A549 (cell line): ENCODE measurements at regions not wholly inside any gene's neighbourhood (a gene's known extent, or its start where the extent isn't known, plus 50 kb on each side); places are given as distances from the start of the nearest gene placed in this dataset.
A peak's percentile ranks its signal among the peaks of the same experiment; 100 is the strongest.

Experiments
- ATAC-seq, 2 experiments: fragments of 200-7000 bp in 1 of 2; fragments of >200 bp in 1 of 2; cut with Nextera tagmentation in 1 of 2; cut with Tn5 transposase in 1 of 2; 3 replicates each; pipeline versions ENCODE4 v1.8.0 to v1.9.1; 2018 to 2020; ENCODE audit warnings: mild to moderate bottlenecking in 1 of 2, moderate library complexity in 1 of 2
- CTCF ChIA-PET: fragments of 300-600 bp; sonication (Branson Sonifier 250); formaldehyde crosslinking; extraction: SDS; loops from one replicate; lab custom pipeline; 2021; ENCODE audit warnings: antibody characterized with exemption, inconsistent platforms; lab: Yijun Ruan, JAX
- POLR2A ChIA-PET: fragments of 350-600 bp; formaldehyde crosslinking; extraction: SDS; loops from one replicate; lab custom pipeline; 2021; ENCODE audit warnings: antibody characterized with exemption, inconsistent platforms; lab: Yijun Ruan, JAX
- DNase-seq, 2 experiments: peaks; one replicate each; pipeline versions ENCODE4 v3.0.0 to v3.0.0-alpha.2; 2011 to 2016; ENCODE audit warnings: low read depth in 1 of 2, low spot score in 1 of 2
- FAIRE-seq: peaks from 2 replicates; lab custom pipeline; 2011; peaks lifted over from hg19 to GRCh38; lab: Jason Lieb, UNC
- H3K27ac ChIP-seq, 2 experiments: fragments of >200 bp; sonication (Bioruptor Twin); formaldehyde crosslinking; 3 replicates each; pipeline ENCODE4 v1.5.1; 2016 to 2017
- H3K4me1 ChIP-seq: fragments of >200 bp; sonication (Bioruptor Twin); formaldehyde crosslinking; 3 replicates; pipeline ENCODE4 v1.6.1; 2016
- H3K4me2 ChIP-seq: fragments of >200 bp; sonication (Bioruptor Twin); formaldehyde crosslinking; 3 replicates; pipeline ENCODE4 v1.6.1; 2016
- H3K4me3 ChIP-seq: fragments of >200 bp; sonication (Bioruptor Twin); formaldehyde crosslinking; 3 replicates; pipeline ENCODE4 v1.5.1; 2016
- H3K9me3 ChIP-seq: fragments of >200 bp; sonication (Bioruptor Twin); formaldehyde crosslinking; 3 replicates; pipeline ENCODE4 v1.6.1; 2016
- CBX8 ChIP-seq: fragments of 200-600 bp; sonication (generic); IDR thresholded peaks from 2 replicates; pipeline ENCODE4 v1.6.1; 2016
- CEBPB ChIP-seq, 2 experiments: fragments of >200 bp in 1 of 2; sonication (Bioruptor Twin) in 1 of 2; formaldehyde crosslinking in 1 of 2; IDR thresholded peaks; 2 replicates each; pipeline ENCODE4 v1.6.1; 2012 to 2016
- EHF ChIP-seq: fragments of 250-450 bp; sonication (Bioruptor Pico); IDR thresholded peaks from 2 replicates; pipeline ENCODE4 v1.5.0; 2020; ENCODE audit warnings: mild to moderate bottlenecking
- ESRRA ChIP-seq: fragments of 150-350 bp; IDR thresholded peaks from 2 replicates; pipeline ENCODE4 v1.6.1; 2014; ENCODE audit warnings: mild to moderate bottlenecking, low read length, borderline replicate concordance
- FOSB ChIP-seq: fragments of 250-450 bp; sonication (Bioruptor Pico); IDR thresholded peaks from 2 replicates; pipeline ENCODE4 v1.5.0; 2020; ENCODE audit warnings: mild to moderate bottlenecking, moderate library complexity
- FOSL2 ChIP-seq, 2 experiments: fragments of 450-650 bp in 1 of 2; fragments of >200 bp in 1 of 2; sonication (Bioruptor Twin) in 1 of 2; formaldehyde crosslinking; IDR thresholded peaks; 2 replicates each; pipeline versions ENCODE4 v1.5.0 to v1.6.1; 2016 to 2020; ENCODE audit warnings: mild to moderate bottlenecking in 1 of 2, moderate library complexity in 1 of 2
- GATA3 ChIP-seq: IDR thresholded peaks from 2 replicates; pipeline ENCODE4 v1.6.1; 2012; ENCODE audit warnings: borderline replicate concordance
- HEYL ChIP-seq: fragments of 250-450 bp; sonication (Bioruptor Pico); IDR thresholded peaks from 2 replicates; pipeline ENCODE4 v1.8.0; 2021; ENCODE audit warnings: mild to moderate bottlenecking, moderate library complexity
- HOXA7 ChIP-seq: fragments of 250-450 bp; sonication (Bioruptor Pico); IDR thresholded peaks from 2 replicates; pipeline ENCODE4 v1.5.0; 2020; ENCODE audit warnings: mild to moderate bottlenecking, moderate library complexity
- HOXB5 ChIP-seq: fragments of 250-450 bp; sonication (Bioruptor Pico); IDR thresholded peaks from 2 replicates; pipeline ENCODE4 v1.5.0; 2020; ENCODE audit warnings: mild to moderate bottlenecking, moderate library complexity
- JUN ChIP-seq, 2 experiments: fragments of >200 bp; sonication (Bioruptor Twin); formaldehyde crosslinking; IDR thresholded peaks; 2 replicates in 1 of 2; 3 replicates in 1 of 2; pipeline ENCODE4 v1.6.1; 2016 to 2017
- MAZ ChIP-seq: fragments of 150-350 bp; IDR thresholded peaks from 2 replicates; pipeline ENCODE4 v1.6.1; 2014; ENCODE audit warnings: antibody characterized with exemption, low read depth, low read length, borderline replicate concordance
- NR3C1 ChIP-seq: fragments of >200 bp; sonication (Bioruptor Twin); formaldehyde crosslinking; IDR thresholded peaks from 3 replicates; pipeline ENCODE4 v1.6.1; 2017
- PBX3 ChIP-seq: IDR thresholded peaks from 2 replicates; pipeline ENCODE4 v1.6.1; 2012
- PHF8 ChIP-seq: fragments of 200-600 bp; sonication (generic); IDR thresholded peaks from 2 replicates; pipeline ENCODE4 v1.6.1; 2016; ENCODE audit warnings: low read depth, mild to moderate bottlenecking, antibody characterized with exemption, moderate library complexity, borderline replicate concordance
- POLR2AphosphoS2 ChIP-seq: conservative IDR thresholded peaks from 2 replicates; pipeline ENCODE4 v1.6.1; 2012; ENCODE audit warnings: low read length, improper control_type of control experiment, inconsistent platforms
- RAD21 ChIP-seq, 2 experiments: fragments of >200 bp in 1 of 2; sonication (Bioruptor Twin) in 1 of 2; formaldehyde crosslinking in 1 of 2; IDR thresholded peaks in 1 of 2; conservative IDR thresholded peaks in 1 of 2; 2 replicates in 1 of 2; 3 replicates in 1 of 2; pipeline ENCODE4 v1.6.1; 2012 to 2018; ENCODE audit warnings: inconsistent platforms in 1 of 2
- RNF2 ChIP-seq: fragments of 200-600 bp; sonication (generic); IDR thresholded peaks from 2 replicates; pipeline ENCODE4 v1.6.1; 2016; ENCODE audit warnings: low read depth, mild to moderate bottlenecking, antibody characterized with exemption, moderate library complexity, borderline replicate concordance
- ZC3H11A ChIP-seq: fragments of 450-650 bp; IDR thresholded peaks from 2 replicates; pipeline ENCODE4 v1.6.1; 2014; ENCODE audit warnings: antibody characterized with exemption, mild to moderate bottlenecking
- ZFP36 ChIP-seq: fragments of 450-650 bp; IDR thresholded peaks from 2 replicates; pipeline ENCODE4 v1.6.1; 2014; ENCODE audit warnings: borderline replicate concordance; ENCODE audit not compliant: partially characterized antibody
- WGBS: methylation state at CpG from one replicate; pipeline ENCODE4 v1.1.6; 2017; ENCODE audit errors: missing lambda C conversion rate; 5-methylcytosine and 5-hydroxymethylcytosine counted together
- TF ChIP-seq, protein P1 (sequence below): fragments of >200 bp; sonication (Bioruptor Twin); formaldehyde crosslinking; IDR thresholded peaks from 3 replicates; pipeline ENCODE4 v1.5.1; 2016
- TF ChIP-seq, protein P2 (sequence below): fragments of >200 bp; sonication (Bioruptor Twin); formaldehyde crosslinking; IDR thresholded peaks from 2 replicates; pipeline ENCODE4 v1.6.1; 2016

DNA sequence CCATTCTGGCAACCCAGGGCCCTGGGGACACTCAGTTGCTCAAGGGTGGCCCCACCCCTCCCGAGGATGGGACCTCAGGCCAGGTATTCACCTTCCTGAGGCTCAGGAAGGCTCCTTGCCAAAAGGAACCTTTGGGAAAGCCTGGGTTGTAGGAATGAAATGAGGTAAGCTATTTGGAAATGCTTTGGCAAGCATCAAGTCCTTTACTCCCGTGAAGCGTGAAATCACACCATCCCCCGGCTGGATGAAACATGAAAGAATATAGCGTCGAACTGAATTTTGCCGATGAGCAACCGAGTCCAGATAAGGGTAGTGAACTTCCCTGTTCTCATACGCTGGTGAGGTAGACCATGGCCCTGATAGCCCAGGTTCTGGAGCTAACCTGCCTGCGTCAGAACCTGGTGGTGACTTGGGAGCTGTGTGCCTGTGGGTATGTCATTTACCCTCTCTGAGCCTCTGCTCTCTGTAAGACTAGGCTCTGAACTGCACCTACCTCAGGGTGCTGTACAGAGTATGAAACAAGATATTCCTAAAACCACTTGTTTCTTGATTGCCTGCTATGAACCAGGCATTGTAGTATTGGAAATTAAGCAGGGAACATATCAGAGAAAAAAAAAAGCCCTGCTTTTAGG, 105.3 kb upstream of the BOD1 start:
- Histone ChIP-seq H3K27ac (peak overlapping the region in 1 of 2 experiments; percentile 81; a peak in 1 of 6 replicates), H3K4me2 (no peak overlapping the region), H3K4me3 (no peak overlapping the region), H3K4me1 (peaks cover 13% of the 10 kb centered on the region), H3K9me3 (peaks cover 10% of the 10 kb centered on the region)
- FAIRE-seq (no peak), DNase-seq (no peak), ATAC-seq (no peak)
- CTCF ChIA-PET = interaction anchor here (1.5 kb wide), 1 partner anchor 30 kb away, joined by 4 read pairs; no protein-coding TSS in a partner anchor
- TF ChIP-seq HOXA7 (no peak), GATA3 (no peak), ZC3H11A (no peak), EHF (no peak), POLR2AphosphoS2 (no peak), JUN (IDR thresholded peaks at IDR 0.05) (no peak), HEYL (CRISPR knock-in tag) (no peak), PBX3 (no peak)
- 79% methylated on average over 10 of the region's 10 CpGs for WGBS
- POLR2A ChIA-PET = no interaction called here

DNA sequence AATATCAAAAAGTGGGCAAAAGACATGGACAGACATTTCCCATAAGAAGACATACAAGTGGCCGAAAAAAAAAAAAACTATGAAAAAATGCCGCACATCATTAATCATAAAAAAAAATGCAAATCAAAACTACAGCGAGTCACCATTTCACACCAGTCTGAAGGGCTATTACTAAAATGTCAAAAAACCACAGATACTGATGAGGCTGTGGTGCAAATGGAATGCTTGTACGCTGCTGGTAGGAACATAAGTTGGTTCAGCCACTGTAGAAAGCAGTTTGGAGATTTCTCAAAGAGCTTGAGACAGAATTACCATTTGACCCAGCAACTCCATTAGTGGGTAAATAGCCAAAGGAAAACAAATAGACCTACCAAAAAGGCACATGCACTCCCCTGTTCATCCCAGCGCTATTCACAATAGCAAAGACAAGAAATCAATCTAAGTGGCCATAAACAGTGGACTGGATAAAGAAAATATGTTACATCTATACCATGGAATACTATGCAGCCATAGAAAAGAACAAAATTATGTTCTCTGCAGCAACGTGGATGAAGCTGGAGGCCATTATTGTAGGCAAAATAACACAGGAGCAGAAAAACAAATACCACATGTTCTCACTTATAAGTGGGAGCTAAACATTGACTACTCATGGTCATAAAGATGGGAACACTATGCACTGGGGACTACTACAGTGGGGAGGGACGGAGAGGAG, 110.6 kb upstream of the BOD1 start:
- no peak overlapping the region for H3K4me3 ChIP-seq
- ATAC-seq (no peak), DNase-seq (no peak), FAIRE-seq (no peak)
- H3K4me1 ChIP-seq = no peaks in the 10 kb centered on the region
- 69% methylated on average over 7 of the region's 7 CpGs for WGBS
- CTCF ChIA-PET = interaction anchor here (0.6 to 2.0 kb wide), 4 partner anchors 18 to 585 kb away, joined by 3 to 6 read pairs (median 4); no protein-coding TSS in a partner anchor
- TF ChIP-seq NR3C1 = no peak
- TF ChIP-seq RAD21 (conservative IDR thresholded peaks at IDR 0.05 in 1 of 2, IDR thresholded peaks at IDR 0.05 in 1 of 2) = no peak
- TF ChIP-seq CEBPB (IDR thresholded peaks at IDR 0.05) = no peak
- no peak for TF ChIP-seq HOXB5 (CRISPR knock-in tag)
- no peak for TF ChIP-seq RNF2
- TF ChIP-seq MAZ = no peak
- no peak for TF ChIP-seq HEYL (CRISPR knock-in tag)
- TF ChIP-seq FOSB = no peak
- no peak for TF ChIP-seq ZFP36
- TF ChIP-seq CBX8 = no peak
- no peak for TF ChIP-seq FOSL2 (IDR thresholded peaks at IDR 0.05)
- TF ChIP-seq FOSL2 (CRISPR knock-in tag; IDR thresholded peaks at IDR 0.05) = no peak
- no peak overlapping the region for H3K27ac ChIP-seq
- H3K4me2 ChIP-seq = no peak overlapping the region
- peaks cover 10% of the 10 kb centered on the region for H3K9me3 ChIP-seq
- POLR2A ChIA-PET = no interaction called here

- no peak overlapping the region for H3K4me3 ChIP-seq
- CTCF ChIA-PET = interaction anchor here (0.6 to 2.0 kb wide), 6 partner anchors 9 to 584 kb away, joined by 3 to 6 read pairs (median 3); no protein-coding TSS in a partner anchor
- H3K9me3 ChIP-seq = peaks cover 10% of the 10 kb centered on the region
- ATAC-seq (no peak), FAIRE-seq (no peak)
- no peaks in the 10 kb centered on the region for H3K4me1 ChIP-seq
- TF ChIP-seq ESRRA = no peak
- TF ChIP-seq, protein P1, sequence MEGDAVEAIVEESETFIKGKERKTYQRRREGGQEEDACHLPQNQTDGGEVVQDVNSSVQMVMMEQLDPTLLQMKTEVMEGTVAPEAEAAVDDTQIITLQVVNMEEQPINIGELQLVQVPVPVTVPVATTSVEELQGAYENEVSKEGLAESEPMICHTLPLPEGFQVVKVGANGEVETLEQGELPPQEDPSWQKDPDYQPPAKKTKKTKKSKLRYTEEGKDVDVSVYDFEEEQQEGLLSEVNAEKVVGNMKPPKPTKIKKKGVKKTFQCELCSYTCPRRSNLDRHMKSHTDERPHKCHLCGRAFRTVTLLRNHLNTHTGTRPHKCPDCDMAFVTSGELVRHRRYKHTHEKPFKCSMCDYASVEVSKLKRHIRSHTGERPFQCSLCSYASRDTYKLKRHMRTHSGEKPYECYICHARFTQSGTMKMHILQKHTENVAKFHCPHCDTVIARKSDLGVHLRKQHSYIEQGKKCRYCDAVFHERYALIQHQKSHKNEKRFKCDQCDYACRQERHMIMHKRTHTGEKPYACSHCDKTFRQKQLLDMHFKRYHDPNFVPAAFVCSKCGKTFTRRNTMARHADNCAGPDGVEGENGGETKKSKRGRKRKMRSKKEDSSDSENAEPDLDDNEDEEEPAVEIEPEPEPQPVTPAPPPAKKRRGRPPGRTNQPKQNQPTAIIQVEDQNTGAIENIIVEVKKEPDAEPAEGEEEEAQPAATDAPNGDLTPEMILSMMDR = no peak
- TF ChIP-seq EHF = no peak
- TF ChIP-seq ZC3H11A = no peak
- TF ChIP-seq RNF2 = no peak
- TF ChIP-seq PHF8 = no peak
- TF ChIP-seq, protein P2, sequence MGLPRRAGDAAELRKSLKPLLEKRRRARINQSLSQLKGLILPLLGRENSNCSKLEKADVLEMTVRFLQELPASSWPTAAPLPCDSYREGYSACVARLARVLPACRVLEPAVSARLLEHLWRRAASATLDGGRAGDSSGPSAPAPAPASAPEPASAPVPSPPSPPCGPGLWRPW = no peak
- TF ChIP-seq, all 56 proteins: peak for 0
- no peak for DNase-seq
- POLR2A ChIA-PET = no interaction called here
- peak overlapping the region in 1 of 2 experiments; percentile 38; a peak in 2 of 6 replicates for H3K27ac ChIP-seq
- H3K4me2 ChIP-seq = no peak overlapping the region
- 73% methylated on average over 9 of the region's 9 CpGs for WGBS
Measured at GRCh38 chr5:173727839-173728778, 111.7 kb upstream of the BOD1 start.
